ENCODE measurements at regions not wholly inside any gene's neighbourhood (a gene's known extent, or its start where the extent isn't known, plus 50 kb on each side); places are given as distances from the start of the nearest gene placed in this dataset.

DNA sequence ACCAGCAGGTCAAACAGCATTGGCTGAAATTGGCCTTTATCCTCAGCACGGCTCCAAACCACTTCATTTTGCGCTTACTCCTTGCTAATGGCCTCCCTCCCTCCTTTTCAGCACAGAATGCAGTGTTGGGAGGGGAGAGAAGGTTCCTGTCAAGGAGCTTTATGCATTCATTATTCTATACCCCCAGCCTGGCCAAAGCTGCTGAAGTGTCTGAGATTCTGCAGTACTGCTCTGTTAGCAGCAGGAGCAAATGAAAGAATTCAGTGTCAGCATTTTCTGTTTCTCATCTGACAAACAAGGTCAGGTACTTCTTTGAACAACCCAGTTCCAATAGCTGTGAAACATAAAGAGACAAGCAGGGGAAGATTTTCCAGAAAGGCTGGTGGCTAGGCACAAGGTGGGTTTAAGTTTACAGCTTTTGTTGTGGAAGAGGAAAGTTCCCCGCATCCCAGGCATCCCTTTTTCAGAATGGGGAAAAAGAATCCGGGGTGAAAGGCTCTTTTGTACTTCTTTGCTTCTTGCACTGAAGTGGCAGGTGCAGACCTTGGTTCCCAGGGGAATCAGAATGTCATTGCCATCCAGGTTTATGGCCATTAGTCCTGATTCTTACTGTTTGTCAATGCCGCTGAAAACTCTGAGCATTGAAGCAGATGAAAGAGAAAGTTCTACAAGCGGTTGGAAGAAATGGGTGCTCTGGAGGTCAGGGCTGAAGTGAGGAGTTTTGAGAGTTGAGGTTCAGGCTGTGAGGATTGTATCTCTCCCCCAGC lies 109.3 kb upstream of the APC start:
- CTCF ChIA-PET: no interaction called here
- Mint-ChIP-seq H3K36me3 (ENCODE audit: insufficient read depth, unreplicated experiment) (no peaks in the 10 kb centered on the region), H3K27ac (ENCODE audit: unreplicated experiment) (no peak overlapping the region), H3K4me3 (ENCODE audit: unreplicated experiment) (no peak overlapping the region), H3K9me3 (ENCODE audit: unreplicated experiment) (no peaks in the 10 kb centered on the region), H3K4me1 (ENCODE audit: low read depth, unreplicated experiment) (no peaks in the 10 kb centered on the region), H3K27me3 (ENCODE audit: insufficient read depth, unreplicated experiment) (peaks cover 18% of the 10 kb centered on the region)
- no TSS peak for BruUV-seq (replicated peaks)
- Histone ChIP-seq H3K27me3 (replicated peaks; ENCODE audit: control insufficient read depth, insufficient read depth, low read length) (no peaks in the 10 kb centered on the region; the same call in 1 of the 2 replicates), H3K9me3 (no peaks in the 10 kb centered on the region), H3K36me3 (ENCODE audit: control insufficient read depth, insufficient read depth, low read length) (no peaks in the 10 kb centered on the region), H3K4me3 (ENCODE audit: low read depth, low read length) (no peak overlapping the region), H3K4me1 (no peaks in the 10 kb centered on the region)
- DNase-seq: no peak
- intact Hi-C loops (cut with micrococcal nuclease; ENCODE audit: unreplicated experiment): no loop called here
- TF ChIP-seq, protein P1, sequence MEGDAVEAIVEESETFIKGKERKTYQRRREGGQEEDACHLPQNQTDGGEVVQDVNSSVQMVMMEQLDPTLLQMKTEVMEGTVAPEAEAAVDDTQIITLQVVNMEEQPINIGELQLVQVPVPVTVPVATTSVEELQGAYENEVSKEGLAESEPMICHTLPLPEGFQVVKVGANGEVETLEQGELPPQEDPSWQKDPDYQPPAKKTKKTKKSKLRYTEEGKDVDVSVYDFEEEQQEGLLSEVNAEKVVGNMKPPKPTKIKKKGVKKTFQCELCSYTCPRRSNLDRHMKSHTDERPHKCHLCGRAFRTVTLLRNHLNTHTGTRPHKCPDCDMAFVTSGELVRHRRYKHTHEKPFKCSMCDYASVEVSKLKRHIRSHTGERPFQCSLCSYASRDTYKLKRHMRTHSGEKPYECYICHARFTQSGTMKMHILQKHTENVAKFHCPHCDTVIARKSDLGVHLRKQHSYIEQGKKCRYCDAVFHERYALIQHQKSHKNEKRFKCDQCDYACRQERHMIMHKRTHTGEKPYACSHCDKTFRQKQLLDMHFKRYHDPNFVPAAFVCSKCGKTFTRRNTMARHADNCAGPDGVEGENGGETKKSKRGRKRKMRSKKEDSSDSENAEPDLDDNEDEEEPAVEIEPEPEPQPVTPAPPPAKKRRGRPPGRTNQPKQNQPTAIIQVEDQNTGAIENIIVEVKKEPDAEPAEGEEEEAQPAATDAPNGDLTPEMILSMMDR (IDR thresholded peaks at IDR 0.05; ENCODE audit: insufficient read depth in 1 of 2, low read depth in 1 of 2, low read length in 1 of 2, severe bottlenecking in 1 of 2, unreplicated experiment in 1 of 2): no peak
- POLR2A ChIA-PET: no interaction called here

DNA sequence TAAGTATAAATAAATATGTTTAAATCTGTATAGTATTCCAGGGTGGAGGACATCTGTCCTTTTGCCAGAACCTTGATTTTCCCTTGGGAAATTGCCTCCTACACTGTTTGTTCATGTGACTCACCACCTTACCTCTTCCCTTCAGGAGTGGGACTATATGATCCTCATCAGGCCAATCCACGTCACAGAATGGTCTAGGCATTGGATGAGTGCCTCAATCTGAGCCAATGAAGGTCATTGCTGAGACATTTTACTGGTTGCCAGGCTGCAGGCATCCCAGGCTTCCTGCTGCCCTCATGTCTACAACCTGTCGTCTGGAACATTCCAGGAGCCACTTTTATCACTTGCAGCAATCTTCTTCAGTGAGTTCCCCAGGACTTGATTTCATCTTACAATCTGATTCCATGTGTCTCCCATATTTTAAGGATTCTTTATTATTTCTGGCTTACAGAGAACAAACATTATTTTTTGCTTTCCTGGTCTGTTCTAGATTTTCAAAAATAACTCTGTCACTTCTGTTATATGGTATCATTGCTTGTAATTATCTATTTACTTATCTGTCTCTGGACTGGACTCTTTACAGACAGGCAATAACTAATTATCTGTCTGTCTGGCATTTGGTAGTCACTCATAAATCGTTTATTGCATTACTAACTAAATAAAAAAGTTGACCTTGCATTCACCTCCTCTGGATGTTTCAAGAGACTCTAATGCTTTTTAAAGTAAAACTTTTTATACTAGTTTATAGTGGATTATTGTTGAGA lies 107.3 kb upstream of the APC start:
- H3K36me3 Mint-ChIP-seq (ENCODE audit: insufficient read depth, unreplicated experiment): no peaks in the 10 kb centered on the region
- intact Hi-C loops (cut with micrococcal nuclease; ENCODE audit: unreplicated experiment): no loop called here
- H3K4me1 Mint-ChIP-seq (ENCODE audit: low read depth, unreplicated experiment): no peaks in the 10 kb centered on the region
- BruUV-seq (replicated peaks): no TSS peak
- Histone ChIP-seq H3K27me3 (replicated peaks; ENCODE audit: control insufficient read depth, insufficient read depth, low read length) (no peaks in the 10 kb centered on the region; the same call in 1 of the 2 replicates), H3K4me3 (ENCODE audit: low read depth, low read length) (no peak overlapping the region), H3K36me3 (ENCODE audit: control insufficient read depth, insufficient read depth, low read length) (no peaks in the 10 kb centered on the region), H3K4me1 (no peaks in the 10 kb centered on the region), H3K9me3 (no peaks in the 10 kb centered on the region)
- no peak for DNase-seq
- ChIA-PET POLR2A (no interaction called here), CTCF (no interaction called here)
- H3K27me3 Mint-ChIP-seq (ENCODE audit: insufficient read depth, unreplicated experiment): peaks cover 12% of the 10 kb centered on the region
- TF ChIP-seq, protein P1 (IDR thresholded peaks at IDR 0.05; ENCODE audit: insufficient read depth in 1 of 2, low read depth in 1 of 2, low read length in 1 of 2, severe bottlenecking in 1 of 2, unreplicated experiment in 1 of 2): no peak
- H3K9me3 Mint-ChIP-seq (ENCODE audit: unreplicated experiment): no peaks in the 10 kb centered on the region
- H3K4me3 Mint-ChIP-seq (ENCODE audit: unreplicated experiment): no peak overlapping the region
- no peak overlapping the region for H3K27ac Mint-ChIP-seq (ENCODE audit: unreplicated experiment)

- intact Hi-C loops (cut with micrococcal nuclease; ENCODE audit: unreplicated experiment): no loop called here
- Histone ChIP-seq H3K4me1 (no peaks in the 10 kb centered on the region), H3K4me3 (ENCODE audit: low read depth, low read length) (no peak overlapping the region), H3K9me3 (no peaks in the 10 kb centered on the region), H3K27me3 (replicated peaks; ENCODE audit: control insufficient read depth, insufficient read depth, low read length) (no peaks in the 10 kb centered on the region), H3K36me3 (ENCODE audit: control insufficient read depth, insufficient read depth, low read length) (no peaks in the 10 kb centered on the region)
- H3K4me3 Mint-ChIP-seq (ENCODE audit: unreplicated experiment): no peak overlapping the region
- TF ChIP-seq, protein P1 (IDR thresholded peaks at IDR 0.05; ENCODE audit: insufficient read depth in 1 of 2, low read depth in 1 of 2, low read length in 1 of 2, severe bottlenecking in 1 of 2, unreplicated experiment in 1 of 2): no peak
- H3K27ac Mint-ChIP-seq (ENCODE audit: unreplicated experiment): no peak overlapping the region
- CTCF ChIA-PET: no interaction called here
- no peaks in the 10 kb centered on the region for H3K36me3 Mint-ChIP-seq (ENCODE audit: insufficient read depth, unreplicated experiment)
- H3K4me1 Mint-ChIP-seq (ENCODE audit: low read depth, unreplicated experiment): no peaks in the 10 kb centered on the region
- POLR2A ChIA-PET: no interaction called here
- H3K9me3 Mint-ChIP-seq (ENCODE audit: unreplicated experiment): no peaks in the 10 kb centered on the region
- BruUV-seq (replicated peaks): no TSS peak
- H3K27me3 Mint-ChIP-seq (ENCODE audit: insufficient read depth, unreplicated experiment): peaks cover 6% of the 10 kb centered on the region
- no peak for DNase-seq
Observed at GRCh38 chr5:112634166-112634565, 103.5 kb upstream of the APC start.
